ENCODE measurements at regions not wholly inside any gene's neighbourhood (a gene's known extent, or its start where the extent isn't known, plus 50 kb on each side); places are given as distances from the start of the nearest gene placed in this dataset.

DNA sequence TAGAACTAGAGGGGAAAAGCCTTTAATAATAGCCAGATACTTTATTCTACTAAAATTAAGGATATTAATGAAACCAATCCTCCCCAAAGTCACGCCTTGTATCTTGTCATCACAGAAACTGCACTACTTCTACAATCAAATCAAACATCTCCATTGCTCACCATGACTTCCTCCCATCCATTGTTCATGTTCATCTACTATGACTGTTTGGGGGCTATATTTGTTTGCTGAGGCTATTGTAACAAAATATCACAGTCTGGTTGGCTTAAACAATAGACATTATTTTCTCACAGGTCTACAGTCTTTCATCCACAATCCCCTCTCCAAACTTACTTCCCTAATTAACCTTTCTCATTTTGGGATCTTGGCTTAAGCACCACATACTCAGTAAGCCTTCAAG is 193.6 kb upstream of the FSCB start:
- Histone ChIP-seq H3K27me3 (no peaks in the 10 kb centered on the region), H3K27ac (no peak overlapping the region), H3K4me3 (no peak overlapping the region), H3K9me3 (no peaks in the 10 kb centered on the region), H3K4me1 (no peaks in the 10 kb centered on the region), H3K36me3 (no peaks in the 10 kb centered on the region)
- in situ Hi-C loops (cut with MboI; ENCODE audit: low pct_ligation_motif_present in 1 of 4, low pct_unique_long_range_greater_than_20kb in 1 of 4, low sequenced_read_pairs in 3 of 4) = no loop called here
- TF ChIP-seq POLR2AphosphoS5 (IDR thresholded peaks at IDR 0.05) = no peak
- TF ChIP-seq EP300 (IDR thresholded peaks at IDR 0.05; ENCODE audit: low read depth) = no peak
- TF ChIP-seq POLR2A (IDR thresholded peaks at IDR 0.05) = no peak
- TF ChIP-seq, protein P1, sequence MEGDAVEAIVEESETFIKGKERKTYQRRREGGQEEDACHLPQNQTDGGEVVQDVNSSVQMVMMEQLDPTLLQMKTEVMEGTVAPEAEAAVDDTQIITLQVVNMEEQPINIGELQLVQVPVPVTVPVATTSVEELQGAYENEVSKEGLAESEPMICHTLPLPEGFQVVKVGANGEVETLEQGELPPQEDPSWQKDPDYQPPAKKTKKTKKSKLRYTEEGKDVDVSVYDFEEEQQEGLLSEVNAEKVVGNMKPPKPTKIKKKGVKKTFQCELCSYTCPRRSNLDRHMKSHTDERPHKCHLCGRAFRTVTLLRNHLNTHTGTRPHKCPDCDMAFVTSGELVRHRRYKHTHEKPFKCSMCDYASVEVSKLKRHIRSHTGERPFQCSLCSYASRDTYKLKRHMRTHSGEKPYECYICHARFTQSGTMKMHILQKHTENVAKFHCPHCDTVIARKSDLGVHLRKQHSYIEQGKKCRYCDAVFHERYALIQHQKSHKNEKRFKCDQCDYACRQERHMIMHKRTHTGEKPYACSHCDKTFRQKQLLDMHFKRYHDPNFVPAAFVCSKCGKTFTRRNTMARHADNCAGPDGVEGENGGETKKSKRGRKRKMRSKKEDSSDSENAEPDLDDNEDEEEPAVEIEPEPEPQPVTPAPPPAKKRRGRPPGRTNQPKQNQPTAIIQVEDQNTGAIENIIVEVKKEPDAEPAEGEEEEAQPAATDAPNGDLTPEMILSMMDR (IDR thresholded peaks at IDR 0.05) = no peak
- intact Hi-C loops (cut with DNase I; ENCODE audit: low total_unique reads) = no loop called here
- 74 to 100% methylated on average over 1 of the region's 1 CpG for WGBS, 2 donors (ENCODE audit: low coverage in 1 of 2)
- DNase-seq = no peak

DNA sequence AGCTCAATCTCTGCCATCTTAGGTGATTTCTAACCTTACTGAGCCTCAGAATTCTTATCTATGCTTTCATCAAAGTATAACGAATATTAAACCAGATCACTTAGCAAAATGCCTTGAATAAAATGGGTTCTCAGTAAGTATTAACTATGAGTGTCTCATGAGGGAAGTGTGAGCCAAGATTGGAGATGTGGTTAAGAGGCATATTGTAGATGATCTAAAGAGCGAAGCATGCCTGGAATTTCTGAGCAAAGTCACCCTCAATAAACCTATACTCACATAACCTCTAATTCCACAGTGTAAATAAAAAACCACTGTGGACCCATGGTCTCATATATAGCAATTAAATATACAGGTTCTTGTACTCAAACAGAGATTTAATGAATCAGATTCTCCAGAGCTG is 193.1 kb upstream of the FSCB start:
- H3K27ac ChIP-seq = no peak overlapping the region
- no peaks in the 10 kb centered on the region for H3K36me3 ChIP-seq
- no peak overlapping the region for H3K4me3 ChIP-seq
- WGBS, 2 donors (ENCODE audit: low coverage in 1 of 2) = 61 to 69% methylated on average over 2 of the region's 2 CpGs
- no peaks in the 10 kb centered on the region for H3K9me3 ChIP-seq
- TF ChIP-seq EP300 (IDR thresholded peaks at IDR 0.05; ENCODE audit: low read depth) (no peak), POLR2AphosphoS5 (IDR thresholded peaks at IDR 0.05) (no peak), POLR2A (IDR thresholded peaks at IDR 0.05) (no peak)
- TF ChIP-seq, protein P1 (IDR thresholded peaks at IDR 0.05) = no peak
- no peak for DNase-seq
- in situ Hi-C loops (cut with MboI; ENCODE audit: low pct_ligation_motif_present in 1 of 4, low pct_unique_long_range_greater_than_20kb in 1 of 4, low sequenced_read_pairs in 3 of 4) = no loop called here
- no peaks in the 10 kb centered on the region for H3K27me3 ChIP-seq
- no peaks in the 10 kb centered on the region for H3K4me1 ChIP-seq
- intact Hi-C loops (cut with DNase I; ENCODE audit: low total_unique reads) = no loop called here

DNA sequence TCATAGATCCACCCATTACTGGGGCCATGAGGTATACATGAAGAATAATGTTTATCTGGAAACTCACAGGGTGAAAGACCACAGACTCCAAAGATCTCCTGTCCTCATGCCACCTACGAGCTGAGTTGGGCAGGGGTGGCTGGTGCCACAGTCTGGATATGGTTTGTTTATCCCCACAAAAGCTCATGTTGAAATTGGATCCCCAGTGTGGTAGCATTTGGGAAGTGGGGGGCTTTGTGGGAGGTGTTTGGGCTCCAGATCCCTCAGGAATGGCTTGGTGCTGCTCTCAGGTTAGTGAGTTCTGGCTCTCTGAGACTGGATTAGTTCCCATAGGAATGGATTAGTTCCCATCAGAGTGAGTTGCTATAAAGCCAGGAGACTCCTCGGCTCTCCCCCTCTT is 192.3 kb upstream of the FSCB start:
- in situ Hi-C loops (cut with MboI; ENCODE audit: low pct_ligation_motif_present in 1 of 4, low pct_unique_long_range_greater_than_20kb in 1 of 4, low sequenced_read_pairs in 3 of 4) = no loop called here
- no peaks in the 10 kb centered on the region for H3K9me3 ChIP-seq
- no peak for TF ChIP-seq EP300 (IDR thresholded peaks at IDR 0.05; ENCODE audit: low read depth)
- TF ChIP-seq, protein P1 (IDR thresholded peaks at IDR 0.05) = no peak
- TF ChIP-seq POLR2AphosphoS5 (IDR thresholded peaks at IDR 0.05) = no peak
- TF ChIP-seq POLR2A (IDR thresholded peaks at IDR 0.05) = no peak
- H3K27me3 ChIP-seq = no peaks in the 10 kb centered on the region
- no peak overlapping the region for H3K27ac ChIP-seq
- no peaks in the 10 kb centered on the region for H3K4me1 ChIP-seq
- H3K36me3 ChIP-seq = no peaks in the 10 kb centered on the region
- 45 to 80% methylated on average over 1 to 2 of the region's 2 CpGs for WGBS, 2 donors (ENCODE audit: low coverage in 1 of 2)
- intact Hi-C loops (cut with DNase I; ENCODE audit: low total_unique reads) = no loop called here
- H3K4me3 ChIP-seq = no peak overlapping the region
- no peak for DNase-seq

DNA sequence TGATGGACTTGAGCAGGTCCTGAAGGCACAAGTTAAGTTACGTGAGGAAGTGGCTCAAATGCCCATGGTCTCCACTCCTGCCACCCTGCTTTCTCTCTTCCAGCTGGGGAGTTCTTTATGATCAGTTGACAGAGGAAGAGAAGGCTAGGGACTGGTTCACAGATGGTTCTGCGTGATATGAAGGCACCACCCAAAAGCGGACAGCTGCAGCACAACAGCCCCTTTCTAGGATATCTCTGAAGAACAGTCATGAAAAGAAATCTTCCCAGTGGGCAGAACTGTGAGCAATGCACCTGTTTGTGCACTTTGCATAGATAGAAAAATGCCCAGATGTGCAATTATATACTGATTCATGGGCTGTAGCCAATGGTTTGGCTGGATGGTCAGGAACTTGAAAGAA is 162.4 kb upstream of the FSCB start:
- H3K4me3 ChIP-seq = no peak overlapping the region
- no peaks in the 10 kb centered on the region for H3K36me3 ChIP-seq
- 90 to 92% methylated on average over 2 to 3 of the region's 3 CpGs for WGBS, 2 donors (ENCODE audit: low coverage in 1 of 2)
- no peaks in the 10 kb centered on the region for H3K27me3 ChIP-seq
- no peak for DNase-seq
- H3K9me3 ChIP-seq = no peaks in the 10 kb centered on the region
- H3K27ac ChIP-seq = no peak overlapping the region
- TF ChIP-seq POLR2A (IDR thresholded peaks at IDR 0.05) (no peak), EP300 (IDR thresholded peaks at IDR 0.05; ENCODE audit: low read depth) (no peak), POLR2AphosphoS5 (IDR thresholded peaks at IDR 0.05) (no peak)
- TF ChIP-seq, protein P1 (IDR thresholded peaks at IDR 0.05) = no peak
- intact Hi-C loops (cut with DNase I; ENCODE audit: low total_unique reads) = no loop called here
- no peaks in the 10 kb centered on the region for H3K4me1 ChIP-seq
- in situ Hi-C loops (cut with MboI; ENCODE audit: low pct_ligation_motif_present in 1 of 4, low pct_unique_long_range_greater_than_20kb in 1 of 4, low sequenced_read_pairs in 3 of 4) = no loop called here

Measured in transverse colon (tissue), 4 donors.